GM19468 (cell line): ENCODE measurements at regions not wholly inside any gene's neighbourhood (a gene's known extent, or its start where the extent isn't known, plus 50 kb on each side); places are given as distances from the start of the nearest gene placed in this dataset.

Experiments used
- ATAC-seq: cut with Tn5 transposase; IDR thresholded peaks from one replicate; pipeline ENCODE4 v1.9.1; 2021; ENCODE audit warnings: mild to moderate bottlenecking, moderate library complexity, moderate number of reproducible peaks; ENCODE audit not compliant: unreplicated experiment; ENCODE audit errors: extremely low read depth

- ATAC-seq, result no peak
Observed at GRCh38 chr5:116685931-116686330, 111.3 kb upstream of the SEMA6A start.

DNA sequence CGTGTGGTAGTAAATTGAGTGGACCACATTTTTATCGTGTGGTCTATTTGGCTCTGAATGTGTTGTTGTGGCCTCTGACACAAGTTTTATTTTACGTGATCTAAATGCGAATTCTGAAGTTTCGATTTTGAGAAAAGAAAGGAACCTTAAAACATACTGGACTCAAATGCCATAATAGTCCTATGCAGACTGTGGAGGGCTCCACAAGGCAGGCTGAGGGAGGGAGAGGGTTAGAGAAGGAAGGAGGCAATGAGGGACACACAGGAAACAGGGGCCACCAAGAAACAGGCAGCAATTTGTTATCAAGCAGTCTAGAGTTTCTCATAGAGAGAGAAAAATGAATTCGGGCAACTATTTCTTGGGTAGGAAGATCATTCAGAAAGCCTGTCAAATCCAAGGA, 110.4 kb upstream of the SEMA6A start:
- ATAC-seq, result no peak

GRCh38 chr5:116681334-116682013, 106.9 kb upstream of the SEMA6A start:
- ATAC-seq, result peak; percentile 94

DNA sequence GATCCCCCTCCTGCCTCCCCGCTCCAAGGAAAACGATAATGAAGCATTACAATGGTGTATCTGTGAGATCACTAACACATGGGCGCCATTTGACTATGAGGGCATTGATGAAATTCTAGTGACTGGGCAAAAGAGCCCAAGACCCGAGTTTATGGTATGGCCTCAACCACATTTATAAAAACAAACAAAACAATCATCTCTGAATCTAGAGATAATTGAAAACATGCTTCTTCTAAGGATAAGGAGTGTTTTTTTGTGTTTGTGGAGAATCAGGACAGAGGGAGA, 100.9 kb upstream of the SEMA6A start:
- no peak for ATAC-seq

DNA sequence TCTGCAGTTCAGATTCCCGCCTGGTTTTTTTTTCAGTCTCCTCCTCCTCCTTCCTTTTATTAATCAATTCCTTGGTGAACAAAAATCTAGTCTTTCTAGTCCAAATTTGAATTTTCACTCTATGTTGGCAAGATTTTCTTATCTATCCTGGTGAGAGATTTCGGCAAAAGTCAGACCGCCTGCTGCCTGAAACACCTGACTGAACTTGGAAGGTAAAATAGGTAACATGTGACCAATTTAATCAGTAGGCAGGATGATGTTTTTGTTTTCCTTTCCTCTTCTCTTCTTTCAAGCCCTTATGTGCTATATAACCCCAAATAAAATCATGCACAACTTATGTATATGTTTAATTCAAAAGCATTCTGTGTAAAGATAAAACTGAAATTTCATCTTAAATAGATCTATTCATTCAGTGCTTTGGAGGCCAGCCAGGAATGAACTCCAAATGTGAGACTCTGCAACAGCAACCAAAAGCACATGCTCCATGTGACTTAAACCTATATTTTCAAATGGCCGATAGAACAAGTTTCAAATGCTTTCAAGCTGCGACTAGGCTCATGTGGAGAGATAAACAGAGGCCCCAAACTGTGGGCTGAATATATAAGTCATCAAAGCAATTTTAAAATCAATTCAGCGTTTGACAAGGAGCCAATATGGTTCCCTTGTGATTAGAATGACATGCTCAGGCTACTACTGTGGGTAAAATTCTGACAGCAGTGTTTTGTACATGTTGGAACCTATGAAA, 100.4 kb upstream of the SEMA6A start:
- no peak for ATAC-seq

DNA sequence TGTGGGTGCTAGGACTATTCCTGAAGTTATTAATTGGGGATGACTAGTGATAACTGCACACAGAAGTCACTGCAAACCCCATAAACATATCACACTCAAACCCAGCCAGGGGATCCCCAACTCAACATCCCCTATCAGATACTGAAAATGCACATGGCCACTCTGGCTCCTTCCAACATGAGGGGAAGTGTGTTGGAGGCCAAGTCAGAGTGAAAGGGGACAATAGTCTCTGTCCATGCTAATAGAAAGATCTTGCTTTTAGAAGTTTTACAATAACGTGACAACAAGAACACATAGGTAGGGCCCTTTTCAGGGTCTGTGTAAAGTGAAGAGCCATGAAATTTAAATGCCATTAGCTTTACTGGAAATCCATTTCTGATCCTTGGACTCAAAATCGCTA, 98.8 kb upstream of the SEMA6A start:
- ATAC-seq, result no peak

- ATAC-seq, result no peak
Observed at GRCh38 chr5:116672203-116672602, 97.6 kb upstream of the SEMA6A start.

GRCh38 chr5:116671211-116671736, 96.7 kb upstream of the SEMA6A start:
- ATAC-seq, result peak; percentile 99

DNA sequence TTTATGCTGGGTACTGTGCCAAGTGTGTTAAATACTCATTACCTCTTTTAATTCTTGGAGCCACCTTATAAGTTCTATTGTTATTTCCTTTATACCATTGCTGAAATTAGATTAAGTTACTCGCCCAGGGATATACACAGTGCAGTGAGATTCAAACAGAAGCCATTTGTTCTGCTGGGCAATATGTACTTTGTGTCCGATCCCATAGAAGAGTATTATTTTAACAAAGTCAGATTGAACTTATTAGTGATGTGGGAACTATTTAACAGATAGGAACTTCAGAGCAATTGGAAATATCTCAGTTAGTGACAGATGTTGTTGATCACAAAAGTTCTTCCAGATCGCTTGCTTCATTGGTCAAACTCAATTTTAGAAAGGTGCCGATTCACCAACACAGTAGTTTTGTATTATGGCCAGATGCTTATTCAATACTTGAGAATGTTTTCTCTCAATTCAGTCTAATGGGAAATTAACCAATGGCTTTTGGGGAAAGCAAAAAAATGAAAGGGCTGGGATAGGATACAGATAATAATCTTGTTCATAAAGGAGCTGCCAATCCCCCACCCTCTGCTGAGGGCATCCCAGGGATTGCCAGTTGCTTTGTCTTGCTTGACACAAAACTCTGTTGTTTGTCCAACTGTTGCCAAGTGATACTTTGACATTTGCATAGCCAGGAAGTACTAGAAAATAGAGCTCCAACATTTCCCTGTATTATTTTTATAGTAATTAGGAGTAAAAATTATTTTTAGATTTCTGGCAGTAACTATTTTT, 94.8 kb upstream of the SEMA6A start:
- no peak for ATAC-seq

GRCh38 chr5:116668390-116668789, 93.8 kb upstream of the SEMA6A start:
- ATAC-seq, result no peak

DNA sequence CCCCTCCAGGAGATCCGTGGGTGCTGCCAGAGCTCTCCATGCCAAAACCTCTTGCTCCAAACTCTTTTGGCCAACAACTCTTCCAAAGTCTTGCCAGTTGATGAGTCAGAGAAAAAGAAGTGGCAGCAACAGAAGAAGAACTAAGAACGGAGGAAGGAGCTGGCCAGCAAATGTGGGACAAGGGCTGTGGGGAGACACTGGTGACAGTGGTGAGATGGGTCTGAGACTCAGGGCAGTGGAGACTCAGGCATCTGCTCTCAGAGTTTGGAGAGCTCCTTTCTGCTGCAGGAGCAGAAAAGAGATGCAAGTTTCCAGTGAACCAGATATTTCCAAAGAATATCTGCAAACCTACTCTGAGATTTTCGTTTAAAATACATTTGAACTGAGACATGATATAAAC, 92.3 kb upstream of the SEMA6A start:
- ATAC-seq, result no peak

GRCh38 chr5:116664988-116665387, 90.4 kb upstream of the SEMA6A start:
- no peak for ATAC-seq

GRCh38 chr5:116663081-116663480, 88.5 kb upstream of the SEMA6A start:
- ATAC-seq, result no peak

DNA sequence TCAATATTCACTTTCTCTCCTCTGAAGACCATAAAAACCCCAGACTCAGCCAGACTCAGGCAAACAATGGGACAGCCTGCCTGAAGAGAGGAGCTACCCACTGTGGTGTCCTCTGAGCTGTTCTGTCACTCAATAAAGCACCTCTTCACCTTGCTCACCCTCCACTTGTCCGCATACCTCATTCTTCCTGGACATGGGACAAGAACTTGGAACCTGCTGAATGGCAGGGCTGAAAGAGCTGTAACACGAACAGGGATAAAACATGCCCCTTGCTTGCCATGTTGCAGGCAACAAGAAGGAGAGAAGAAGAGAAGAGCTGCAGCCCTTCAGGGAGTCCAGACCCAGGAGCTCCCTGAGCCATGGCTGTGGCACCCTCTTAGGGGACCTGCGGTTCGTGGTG, 86.8 kb upstream of the SEMA6A start:
- no peak for ATAC-seq

DNA sequence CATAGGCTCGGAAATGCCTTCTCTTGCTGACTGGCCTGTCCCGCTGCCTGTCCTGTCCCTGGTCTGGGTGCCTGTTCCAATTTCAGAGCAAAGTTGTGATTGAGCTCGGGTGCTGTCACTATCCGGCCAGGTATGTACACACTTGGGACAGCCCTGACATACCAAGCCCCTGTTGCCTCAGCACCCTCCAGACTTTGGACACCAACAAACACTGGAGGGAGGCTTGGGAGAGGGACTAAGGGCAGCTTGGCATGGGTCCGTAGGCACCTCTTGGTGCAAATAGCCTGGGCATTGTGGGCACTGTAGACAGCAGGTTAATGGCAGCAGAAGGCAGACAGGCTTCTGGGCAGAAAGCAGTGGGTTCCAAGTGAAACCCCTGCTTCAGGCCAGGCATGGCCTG, 86.3 kb upstream of the SEMA6A start:
- no peak for ATAC-seq

DNA sequence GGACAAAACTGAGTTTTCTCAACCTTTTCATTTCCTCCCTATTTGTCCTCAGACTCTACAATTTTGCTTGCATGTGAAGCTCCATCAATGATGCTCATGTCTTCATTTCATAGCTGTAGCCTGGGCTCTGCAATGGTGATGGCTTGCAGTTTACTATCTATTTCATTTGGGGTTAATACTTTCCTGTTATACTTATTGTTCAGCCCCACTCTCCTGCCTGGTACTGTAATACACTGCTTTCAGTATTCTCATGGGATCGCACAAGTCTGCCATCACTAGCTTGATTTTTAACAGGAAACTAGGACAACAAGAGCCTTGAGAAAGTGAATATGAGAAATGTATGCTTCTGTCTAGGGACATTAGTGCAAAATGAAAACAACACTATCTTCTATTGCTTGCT, 84.2 kb upstream of the SEMA6A start:
- no peak for ATAC-seq

- no peak for ATAC-seq
Observed at GRCh38 chr5:116658141-116658540, 83.5 kb upstream of the SEMA6A start.

DNA sequence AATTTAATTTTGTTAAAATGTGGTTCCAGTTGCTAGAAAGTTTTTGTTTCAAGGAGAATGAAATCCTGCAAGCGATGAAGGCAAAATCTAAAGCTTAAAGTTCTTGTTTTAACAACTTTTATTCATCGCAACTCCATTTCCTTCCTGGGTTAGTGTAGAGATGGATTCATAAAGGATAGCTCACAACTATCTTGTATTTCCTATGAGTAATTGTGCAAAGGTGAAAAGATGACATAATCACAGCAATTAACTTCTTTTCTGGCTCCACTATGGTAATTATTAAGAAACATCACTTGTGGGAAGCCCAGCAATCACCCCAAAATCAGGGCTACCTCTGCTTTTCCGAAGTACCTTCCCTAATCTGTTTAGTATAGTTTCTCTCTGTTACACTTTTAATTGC, 80.8 kb upstream of the SEMA6A start:
- ATAC-seq, result no peak

DNA sequence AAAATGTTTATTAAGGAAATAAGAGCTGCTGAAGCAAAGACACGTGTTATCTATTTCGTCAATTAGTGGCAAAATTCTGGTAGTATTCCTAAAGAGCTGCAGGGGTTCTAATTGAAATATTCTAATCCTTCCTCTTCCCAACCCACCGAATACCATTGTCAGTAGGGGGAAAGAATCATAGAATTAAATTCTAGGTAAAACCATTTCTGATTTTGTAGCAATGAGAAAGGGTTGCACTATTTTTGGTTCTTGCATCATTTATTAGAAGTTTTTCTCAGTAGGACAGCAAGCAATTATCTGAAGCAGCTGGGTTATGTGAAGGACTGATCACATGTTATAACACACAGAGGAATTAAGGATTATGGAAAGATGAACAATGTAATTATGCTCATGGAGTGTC, 80.3 kb upstream of the SEMA6A start:
- no peak for ATAC-seq

- ATAC-seq, result no peak
Observed at GRCh38 chr5:116652903-116653302, 78.3 kb upstream of the SEMA6A start.

- no peak for ATAC-seq
Observed at GRCh38 chr5:116652196-116652729, 77.6 kb upstream of the SEMA6A start.
